HS-5 (cell line): ENCODE measurements at regions not wholly inside any gene's neighbourhood (a gene's known extent, or its start where the extent isn't known, plus 50 kb on each side); places are given as distances from the start of the nearest gene placed in this dataset.
"Not testable (repeated sequence)": the region's sequence is repeated elsewhere in the genome, so short reads cannot be mapped to it uniquely, and the experiment has no call there.

ENCODE experiments used
- DNase-seq: peaks from one replicate; pipeline ENCODE4 v3.0.0-alpha.2; 2012; ENCODE audit warnings: low read depth

GRCh38 chr1:78203410-78203982 is 157.7 kb downstream of the GIPC2 start:
- DNase-seq = not testable (repeated sequence)

- DNase-seq = no peak
Measured at GRCh38 chr1:78210175-78210574, 164.4 kb downstream of the GIPC2 start.

- DNase-seq = no peak
Measured at GRCh38 chr1:78211483-78212092, 165.8 kb downstream of the GIPC2 start.

- DNase-seq = no peak
Measured at GRCh38 chr1:78214334-78214733, 168.6 kb downstream of the GIPC2 start.

GRCh38 chr1:78222225-78222959 is 176.6 kb downstream of the GIPC2 start:
- DNase-seq = no peak

GRCh38 chr1:78222960-78223358 is 177.2 kb downstream of the GIPC2 start:
- DNase-seq = no peak

GRCh38 chr1:78223417-78224215 is 177.8 kb downstream of the GIPC2 start:
- DNase-seq = no peak

- DNase-seq = no peak
Measured at GRCh38 chr1:78224246-78224785, 178.6 kb downstream of the GIPC2 start.

- no peak for DNase-seq
Measured at GRCh38 chr1:78224861-78225552, 179.2 kb downstream of the GIPC2 start.

GRCh38 chr1:78226784-78227183 is 181.0 kb downstream of the GIPC2 start:
- DNase-seq = no peak

GRCh38 chr1:78227705-78228635 is 182.2 kb downstream of the GIPC2 start:
- no peak for DNase-seq

- DNase-seq = peak; percentile 56
Measured at GRCh38 chr1:78229344-78229743, 183.6 kb downstream of the GIPC2 start.

GRCh38 chr1:78231477-78231876 is 185.7 kb downstream of the GIPC2 start:
- DNase-seq = no peak

- no peak for DNase-seq
Measured at GRCh38 chr1:78231894-78232293, 186.1 kb downstream of the GIPC2 start.

GRCh38 chr1:78232630-78233029 is 186.9 kb downstream of the GIPC2 start:
- DNase-seq = no peak

- DNase-seq = no peak
Measured at GRCh38 chr1:78234496-78234895, 188.7 kb downstream of the GIPC2 start.

- no peak for DNase-seq
Measured at GRCh38 chr1:78236716-78237115, 190.9 kb downstream of the GIPC2 start.

- DNase-seq = no peak
Measured at GRCh38 chr1:78237364-78237916, 191.7 kb downstream of the GIPC2 start.

- no peak for DNase-seq
Measured at GRCh38 chr1:78240191-78240590, 194.4 kb downstream of the GIPC2 start.

- no peak for DNase-seq
Measured at GRCh38 chr1:78240755-78241154, 195.0 kb downstream of the GIPC2 start.
